HG02678 (cell line): ENCODE measurements at regions not wholly inside any gene's neighbourhood (a gene's known extent, or its start where the extent isn't known, plus 50 kb on each side); places are given as distances from the start of the nearest gene placed in this dataset.
"Not testable (repeated sequence)": the region's sequence is repeated elsewhere in the genome, so short reads cannot be mapped to it uniquely, and the experiment has no call there.

Experiments
- ATAC-seq: cut with Tn5 transposase; IDR thresholded peaks from one replicate; pipeline ENCODE4 v1.9.1; 2021; ENCODE audit warnings: mild to moderate bottlenecking, moderate library complexity; ENCODE audit not compliant: unreplicated experiment

GRCh38 chr18:21928925-21929324, 188.3 kb downstream of the MIB1 start:
- no peak for ATAC-seq

GRCh38 chr18:21930177-21930576, 189.6 kb downstream of the MIB1 start:
- ATAC-seq = no peak

- ATAC-seq = no peak
These were observed 193.6 kb downstream of the MIB1 start for GRCh38 chr18:21933931-21934765.

- ATAC-seq = no peak
These were observed 194.1 kb downstream of the MIB1 start for GRCh38 chr18:21934766-21935015.

GRCh38 chr18:21943456-21943855, 202.9 kb downstream of the MIB1 start:
- no peak for ATAC-seq

- ATAC-seq = no peak
These were observed 208.9 kb downstream of the MIB1 start for GRCh38 chr18:21949326-21950015.

GRCh38 chr18:21955757-21956652, 213.4 kb upstream of the GATA6 start:
- ATAC-seq = peak; percentile 97

- ATAC-seq = no peak
These were observed 211.1 kb upstream of the GATA6 start for GRCh38 chr18:21958263-21958662.

- no peak for ATAC-seq
These were observed 210.5 kb upstream of the GATA6 start for GRCh38 chr18:21958707-21959450.

- ATAC-seq = no peak
These were observed 209.2 kb upstream of the GATA6 start for GRCh38 chr18:21960189-21960588.

- ATAC-seq = no peak
These were observed 206.1 kb upstream of the GATA6 start for GRCh38 chr18:21963336-21963735.

- no peak for ATAC-seq
These were observed 201.1 kb upstream of the GATA6 start for GRCh38 chr18:21968338-21968737.

GRCh38 chr18:21972281-21972680, 197.1 kb upstream of the GATA6 start:
- ATAC-seq = no peak

- ATAC-seq = not testable (repeated sequence)
These were observed 193.4 kb upstream of the GATA6 start for GRCh38 chr18:21975954-21976353.

GRCh38 chr18:21978546-21979170, 190.7 kb upstream of the GATA6 start:
- no peak for ATAC-seq

GRCh38 chr18:21979171-21979560, 190.2 kb upstream of the GATA6 start:
- ATAC-seq = no peak

- ATAC-seq = no peak
These were observed 189.6 kb upstream of the GATA6 start for GRCh38 chr18:21979759-21980158.

GRCh38 chr18:21980744-21981143, 188.6 kb upstream of the GATA6 start:
- ATAC-seq = no peak

GRCh38 chr18:21981489-21981888, 187.9 kb upstream of the GATA6 start:
- ATAC-seq = not testable (repeated sequence)

GRCh38 chr18:21991081-21991534, 178.3 kb upstream of the GATA6 start:
- no peak for ATAC-seq
